GM18507 (cell line): ENCODE measurements at regions not wholly inside any gene's neighbourhood (a gene's known extent, or its start where the extent isn't known, plus 50 kb on each side); places are given as distances from the start of the nearest gene placed in this dataset.
"Not testable (repeated sequence)": the region's sequence is repeated elsewhere in the genome, so short reads cannot be mapped to it uniquely, and the experiment has no call there.

Experiments
- DNase-seq: peaks from one replicate; pipeline ENCODE4 v3.0.0; 2011; ENCODE audit warnings: low read depth; ENCODE audit not compliant: insufficient read length; ENCODE audit errors: extremely low spot score
- FAIRE-seq: peaks from 2 replicates; lab custom pipeline; 2011; peaks lifted over from hg19 to GRCh38; lab: Jason Lieb, UNC

DNA sequence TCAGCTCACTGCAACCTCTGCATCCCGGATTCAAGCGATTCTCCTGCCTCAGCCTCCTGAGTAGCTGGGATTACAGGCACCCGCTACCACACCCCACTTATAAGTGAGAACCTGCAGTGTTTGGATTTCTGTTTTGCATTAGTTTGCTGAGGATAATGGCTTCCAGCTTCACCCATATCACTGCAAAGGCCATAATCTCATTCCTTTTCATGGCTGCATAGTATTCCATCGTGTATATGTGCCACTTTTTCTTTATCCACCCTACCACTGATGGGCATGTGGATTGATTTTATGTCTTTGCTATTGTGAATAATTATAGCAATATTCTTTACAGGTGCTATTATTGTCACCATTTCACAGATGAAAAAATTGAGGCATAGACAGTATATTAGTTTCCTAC is 301.0 kb upstream of the MAF start:
- FAIRE-seq (no peak), DNase-seq (no peak)

DNA sequence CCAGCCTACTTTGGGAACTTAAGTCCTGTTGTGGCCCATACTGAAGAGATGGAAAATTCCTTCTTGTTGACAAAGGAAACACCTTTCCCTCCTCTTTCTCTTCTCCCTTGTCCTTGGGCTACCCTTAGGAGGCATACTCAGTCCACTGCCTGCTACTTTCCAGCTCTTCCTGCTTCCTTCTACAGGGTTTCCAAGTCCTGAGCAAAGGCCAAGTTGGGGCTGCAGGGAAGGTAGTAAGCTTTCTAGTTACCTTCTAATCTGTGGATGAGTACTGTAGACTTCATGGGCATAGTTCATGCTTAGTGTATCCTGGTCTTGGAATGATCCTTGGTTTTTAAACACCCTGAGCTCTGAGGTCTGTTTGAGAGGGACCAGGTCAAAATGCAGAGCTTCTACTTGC is 299.2 kb upstream of the MAF start:
- FAIRE-seq (no peak), DNase-seq (no peak)

DNA sequence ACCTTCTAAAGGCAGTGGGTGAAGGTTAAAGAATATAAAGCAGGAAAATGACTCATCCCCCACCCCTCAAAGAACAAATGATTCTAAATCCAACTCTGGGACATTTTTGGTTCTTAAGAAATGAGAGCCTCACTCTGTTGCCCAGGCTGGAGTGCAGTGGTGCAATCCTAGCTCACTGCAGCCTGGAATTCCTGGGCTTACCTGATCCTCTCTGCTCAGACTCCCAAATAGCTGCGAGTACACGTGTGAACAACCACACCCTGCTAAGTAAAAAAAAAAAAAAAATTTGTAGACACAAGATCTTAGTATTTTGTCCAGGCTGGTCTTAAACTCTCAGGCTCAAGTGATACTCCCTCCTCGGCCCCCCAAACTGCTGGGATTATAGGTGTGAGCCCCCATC is 298.8 kb upstream of the MAF start:
- DNase-seq (no peak), FAIRE-seq (no peak)

DNA sequence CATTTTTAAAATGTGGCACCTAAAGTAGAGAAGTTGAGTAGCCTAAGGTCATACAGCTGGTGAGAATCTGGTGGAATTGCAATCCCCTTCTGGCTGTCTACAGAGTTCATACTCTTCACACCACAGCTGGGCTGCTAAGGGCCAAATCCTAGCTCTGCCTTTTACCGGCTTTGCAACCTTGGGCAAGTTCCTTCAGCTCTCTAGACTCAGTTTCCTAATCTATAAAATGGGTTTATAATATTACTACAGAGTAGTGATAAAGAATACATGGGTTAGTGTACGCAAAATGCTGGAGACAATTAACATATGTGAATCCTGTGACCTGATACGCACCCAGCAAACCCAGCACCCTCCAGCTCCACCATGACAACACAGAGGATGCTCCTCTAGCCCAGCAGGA is 298.2 kb upstream of the MAF start:
- DNase-seq, result no peak
- no peak for FAIRE-seq

DNA sequence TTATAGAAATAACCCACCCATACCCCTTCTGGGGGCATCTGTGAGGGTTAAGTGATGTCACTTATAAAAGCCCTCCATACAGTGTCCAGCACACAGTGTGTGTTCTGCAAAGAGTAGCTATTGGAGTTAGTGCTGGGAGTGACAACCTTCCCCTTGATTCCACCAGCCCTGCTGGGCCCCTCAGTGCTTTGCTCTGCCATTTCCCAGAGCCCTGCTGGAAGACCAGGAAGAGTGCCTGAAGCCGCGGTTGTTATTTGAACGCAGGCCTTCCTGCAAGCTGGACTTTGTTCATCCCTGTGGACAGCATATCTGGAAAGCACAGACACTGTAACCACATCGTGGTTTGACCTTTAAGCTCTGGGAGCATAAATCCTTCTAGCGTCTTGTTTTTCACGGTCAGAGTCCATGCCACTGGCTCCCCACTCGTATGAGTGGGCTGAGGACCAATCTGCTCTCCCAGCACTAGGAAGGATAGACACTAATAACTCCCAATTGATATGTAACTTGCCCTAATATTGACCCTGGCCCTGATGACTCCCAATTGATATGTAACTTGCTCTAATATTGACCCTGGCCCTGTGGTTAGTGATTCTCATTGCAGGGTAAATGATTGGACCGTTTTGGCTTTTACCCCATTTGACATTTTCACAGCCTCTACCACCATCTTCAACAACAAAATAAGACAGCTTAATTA is 297.1 kb upstream of the MAF start:
- DNase-seq, result no peak
- FAIRE-seq, result no peak

DNA sequence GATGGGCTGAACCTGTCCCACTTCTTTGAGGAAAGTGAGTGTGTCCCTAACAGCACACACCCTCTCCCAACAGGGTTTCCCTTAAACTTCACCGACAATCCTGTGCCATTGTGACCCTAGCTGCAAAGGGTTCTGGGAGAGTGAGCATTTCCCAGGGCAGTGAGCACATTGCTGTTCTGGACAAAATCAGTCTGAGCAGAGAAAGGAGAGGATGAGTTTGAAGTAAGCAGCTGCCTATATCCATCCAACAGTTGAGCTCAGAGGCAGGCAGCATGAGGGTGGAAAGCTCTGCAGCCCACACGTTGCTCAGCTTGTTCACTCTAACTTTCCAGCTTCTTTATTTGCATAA is 296.5 kb upstream of the MAF start:
- FAIRE-seq (no peak), DNase-seq (no peak)

DNA sequence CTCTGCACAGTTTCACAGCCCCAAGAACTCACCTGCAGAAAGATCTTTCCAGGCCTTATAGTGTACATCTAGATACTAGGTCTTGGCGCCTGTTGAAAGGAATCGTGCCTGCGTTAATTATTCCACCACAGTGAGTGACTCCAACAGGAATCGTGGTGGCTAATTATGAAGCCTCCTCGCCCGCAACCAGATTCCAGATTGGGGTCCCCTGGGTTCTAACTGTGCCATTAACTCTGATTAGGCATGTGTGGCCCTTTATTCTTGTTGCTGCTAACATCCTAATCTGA is 295.3 kb upstream of the MAF start:
- no peak for DNase-seq
- FAIRE-seq, result no peak

DNA sequence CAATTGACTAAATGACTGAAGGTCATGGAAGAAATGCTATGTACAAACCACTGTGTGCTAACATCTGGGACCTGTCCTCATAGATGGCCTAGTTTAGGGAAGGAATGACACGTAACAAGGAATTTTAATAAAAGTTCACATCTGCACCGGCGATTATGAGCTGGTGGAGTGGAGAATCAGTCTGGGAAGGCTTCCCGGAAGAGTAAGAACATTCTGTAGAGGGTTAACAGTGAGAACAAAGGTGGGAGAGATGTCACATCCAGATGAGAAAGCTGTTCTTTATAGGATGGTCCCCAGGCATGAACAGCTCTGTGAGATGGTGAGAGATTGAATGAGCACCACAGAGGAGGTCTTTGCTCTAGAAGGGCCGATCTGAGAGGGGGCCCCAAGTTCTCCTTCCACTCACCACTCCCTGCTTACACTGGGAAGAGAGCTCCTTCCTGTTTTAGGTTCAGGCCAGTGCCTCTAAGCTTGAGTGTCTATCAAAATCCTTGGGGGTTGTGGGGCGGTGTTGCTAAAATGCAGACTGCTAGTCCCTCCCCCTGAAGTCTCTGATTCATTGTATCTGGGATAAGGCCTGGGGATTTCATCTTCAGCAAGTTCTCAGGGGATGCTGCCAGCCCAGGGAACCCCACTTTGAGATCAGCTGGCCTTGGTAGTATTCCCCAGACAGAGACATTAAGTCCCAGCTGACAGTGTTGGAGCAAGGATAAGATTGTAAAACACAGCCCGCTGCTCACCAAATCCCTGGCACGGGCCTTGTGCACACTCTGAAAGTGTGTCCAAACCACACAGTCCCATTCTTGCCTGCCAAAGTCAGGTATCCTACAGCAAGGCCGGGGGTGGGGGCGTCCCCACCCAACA is 294.7 kb upstream of the MAF start:
- DNase-seq (no peak), FAIRE-seq (no peak)

DNA sequence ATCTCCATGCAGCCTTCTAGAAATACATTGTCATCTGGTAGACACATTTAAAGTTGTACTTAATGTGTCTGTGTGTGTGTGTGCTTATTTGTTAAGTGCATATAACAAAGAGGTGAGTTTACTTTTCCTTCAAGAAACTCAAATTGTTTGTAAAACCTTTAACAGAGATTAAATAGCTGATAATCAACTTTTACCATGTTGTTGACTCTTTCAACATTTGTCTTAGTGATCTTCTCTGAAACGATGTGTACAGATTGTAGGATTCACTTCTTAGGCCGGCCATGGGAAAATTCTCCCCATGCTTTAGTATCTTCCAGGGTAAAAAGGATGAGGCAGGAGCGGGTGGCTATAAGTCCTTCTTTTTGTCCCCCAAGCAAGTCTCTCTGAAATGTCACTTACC is 292.9 kb upstream of the MAF start:
- FAIRE-seq (no peak), DNase-seq (no peak)

DNA sequence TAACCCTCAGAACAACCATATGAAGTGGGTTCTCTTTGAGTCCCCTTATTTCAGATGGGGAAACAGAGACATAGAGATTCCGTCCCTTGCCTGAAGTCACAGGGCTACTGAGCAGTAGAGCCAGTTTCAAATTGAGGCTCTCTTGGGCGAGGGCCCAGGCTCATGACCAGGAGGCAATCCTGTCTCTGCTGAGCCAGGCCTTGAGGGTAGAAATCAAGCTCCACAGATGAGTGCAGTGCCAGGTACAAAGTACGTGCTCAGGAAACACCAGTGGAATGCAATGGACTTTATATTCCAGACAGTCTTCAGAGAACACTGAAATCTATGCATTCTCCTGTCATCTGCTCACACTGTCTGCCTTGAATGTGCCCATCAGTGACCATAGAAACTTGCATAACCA is 291.7 kb upstream of the MAF start:
- no peak for DNase-seq
- FAIRE-seq, result no peak

DNA sequence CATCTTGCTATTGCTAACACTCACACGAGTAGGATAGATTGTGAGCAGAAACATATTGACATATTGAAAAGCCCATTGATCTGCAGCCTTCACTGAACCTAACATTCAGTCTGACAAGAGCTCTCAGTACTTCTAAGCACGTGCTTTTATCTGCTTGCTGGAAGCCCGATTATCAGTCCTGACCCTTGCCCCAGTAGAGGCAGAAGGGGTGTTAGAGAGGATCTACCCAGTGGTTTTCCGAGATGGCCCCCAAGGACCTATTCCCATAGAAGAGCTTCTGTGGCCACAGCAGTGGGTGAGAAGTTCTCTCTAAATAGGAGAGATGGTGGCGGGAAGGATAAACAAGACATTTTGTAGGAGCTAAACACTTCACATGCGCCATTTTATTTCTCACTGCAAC is 290.9 kb upstream of the MAF start:
- no peak for DNase-seq
- no peak for FAIRE-seq

DNA sequence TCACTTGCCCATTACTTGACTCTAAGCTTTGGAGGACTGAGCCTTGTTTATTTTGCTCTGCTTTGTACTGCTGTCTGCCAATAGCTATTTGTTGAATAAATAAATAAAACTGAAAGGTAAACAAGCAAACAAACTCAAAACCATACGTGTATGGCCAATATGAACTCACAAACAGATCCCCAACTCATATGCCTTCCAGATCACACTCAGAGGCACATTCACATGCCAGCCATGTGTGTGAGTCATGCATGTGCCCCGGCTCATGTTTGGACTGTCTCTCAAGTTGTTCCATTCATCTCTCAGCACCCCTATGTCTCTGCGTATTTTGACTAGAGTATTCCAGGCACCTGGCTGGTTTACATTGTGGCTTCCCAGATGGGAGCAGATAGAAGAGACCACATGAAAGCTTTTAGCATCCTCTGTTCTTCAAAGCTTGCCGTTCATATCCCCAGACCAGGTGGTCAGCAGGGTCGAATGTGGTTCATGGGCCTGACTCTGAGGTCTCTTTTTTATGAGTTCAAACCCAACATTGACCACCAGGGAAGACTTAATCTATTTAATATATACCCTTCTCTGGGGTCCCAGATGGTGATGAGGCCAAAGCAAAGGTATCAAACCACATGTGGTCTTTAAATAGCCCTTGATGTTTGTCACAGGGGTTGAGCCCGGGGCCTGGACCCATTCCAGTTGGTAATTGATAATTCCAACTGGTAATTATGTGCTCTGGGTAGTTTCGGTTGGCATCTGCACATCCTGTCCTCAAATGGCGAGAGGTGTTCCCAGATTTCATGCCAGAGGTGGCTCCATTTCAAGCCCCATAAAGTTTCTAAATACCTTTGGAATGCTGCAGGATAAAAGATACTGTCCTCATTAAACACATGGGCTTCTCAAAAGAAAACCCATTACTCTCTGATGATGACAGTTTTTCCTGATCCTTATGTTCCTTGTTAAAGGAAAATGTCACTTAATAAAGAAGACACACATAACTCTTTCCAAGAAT is 287.3 kb upstream of the MAF start:
- no peak for DNase-seq
- no peak for FAIRE-seq

DNA sequence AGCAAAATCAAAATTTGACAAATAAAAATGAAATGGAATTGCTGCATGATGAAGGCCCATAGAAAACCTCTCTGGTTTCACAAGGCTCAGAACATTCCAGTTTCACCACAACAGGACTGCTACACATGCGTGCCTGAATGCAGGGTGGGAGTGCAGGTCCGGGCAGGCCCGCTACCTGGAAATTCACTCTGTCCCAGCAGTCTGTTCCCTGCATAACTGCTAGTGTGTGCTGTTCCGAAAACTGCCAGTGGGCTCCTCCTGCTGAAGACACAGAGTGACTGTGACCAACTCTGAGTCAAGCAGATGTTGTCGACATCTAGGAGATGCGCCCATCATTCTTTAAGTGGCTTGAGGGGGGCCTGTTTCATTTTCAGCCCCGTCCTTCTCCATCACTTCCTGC is 284.8 kb upstream of the MAF start:
- DNase-seq, result no peak
- no peak for FAIRE-seq

DNA sequence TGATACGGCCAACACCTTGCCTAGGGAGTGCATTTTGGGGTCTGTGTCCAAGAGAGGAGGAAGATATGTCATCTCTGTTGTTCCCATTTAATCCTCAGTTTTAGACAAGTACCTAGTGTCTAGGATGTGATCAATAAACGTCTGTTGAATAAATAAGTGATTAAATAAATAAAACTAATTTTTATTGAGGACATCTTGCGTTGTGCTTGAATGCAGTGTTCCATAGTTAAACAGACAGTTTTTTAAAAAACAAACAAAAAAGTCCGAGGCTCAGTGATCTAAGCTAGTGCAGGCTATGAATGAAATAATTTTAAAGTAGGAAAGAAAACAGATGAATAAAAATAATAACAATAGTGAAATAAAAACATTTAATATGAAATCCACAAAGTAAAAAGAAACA is 283.0 kb upstream of the MAF start:
- FAIRE-seq (no peak), DNase-seq (no peak)

DNA sequence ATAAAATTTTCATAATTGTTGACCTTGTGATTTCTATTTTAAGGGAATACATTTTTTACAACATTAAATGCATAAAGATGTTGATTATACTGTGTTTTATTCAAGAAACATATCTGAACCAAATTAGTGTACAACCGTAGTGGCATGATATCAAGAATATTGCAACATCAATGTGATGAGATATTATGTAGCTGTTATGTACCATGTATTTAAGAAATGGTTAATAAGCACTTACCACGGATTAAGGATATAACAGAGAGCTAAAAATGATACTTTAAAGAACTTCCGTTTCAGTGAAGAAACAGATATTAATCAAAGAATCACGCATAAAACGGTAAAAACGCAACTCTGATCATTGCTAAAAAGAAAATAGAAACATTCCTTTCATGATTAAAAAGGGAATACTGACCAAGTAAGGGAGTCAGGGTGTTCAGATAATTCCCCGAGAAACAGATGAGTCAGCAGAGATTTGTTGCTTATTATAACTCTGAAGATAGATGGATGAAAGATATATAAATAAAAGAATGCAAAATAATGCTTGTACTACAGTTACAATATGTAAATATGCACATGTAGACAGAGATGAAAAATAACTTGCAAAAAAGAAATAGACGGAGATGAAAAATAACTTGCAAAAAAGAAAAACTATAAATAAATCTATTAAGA is 281.9 kb upstream of the MAF start:
- no peak for DNase-seq
- no peak for FAIRE-seq

DNA sequence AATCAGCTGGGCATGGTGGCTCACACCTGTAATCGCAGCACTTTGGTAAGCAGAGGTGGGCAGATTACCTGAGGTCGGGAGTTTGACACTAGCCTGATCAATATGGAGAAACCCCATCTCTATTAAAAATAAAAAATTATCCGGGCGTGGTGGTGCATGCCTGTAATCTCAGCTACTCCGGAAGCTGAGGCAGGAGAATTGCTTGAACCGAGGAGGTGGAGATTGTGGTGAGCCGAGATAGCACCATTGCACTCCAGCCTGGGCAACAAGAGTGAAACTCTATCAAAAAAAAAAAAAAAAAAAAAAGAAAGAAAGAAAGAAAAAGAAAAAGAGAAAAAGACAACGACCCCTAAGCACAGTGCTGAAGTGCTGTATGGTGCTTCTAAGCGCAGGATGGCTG is 280.6 kb upstream of the MAF start:
- DNase-seq, FAIRE-seq: not testable (repeated sequence)

DNA sequence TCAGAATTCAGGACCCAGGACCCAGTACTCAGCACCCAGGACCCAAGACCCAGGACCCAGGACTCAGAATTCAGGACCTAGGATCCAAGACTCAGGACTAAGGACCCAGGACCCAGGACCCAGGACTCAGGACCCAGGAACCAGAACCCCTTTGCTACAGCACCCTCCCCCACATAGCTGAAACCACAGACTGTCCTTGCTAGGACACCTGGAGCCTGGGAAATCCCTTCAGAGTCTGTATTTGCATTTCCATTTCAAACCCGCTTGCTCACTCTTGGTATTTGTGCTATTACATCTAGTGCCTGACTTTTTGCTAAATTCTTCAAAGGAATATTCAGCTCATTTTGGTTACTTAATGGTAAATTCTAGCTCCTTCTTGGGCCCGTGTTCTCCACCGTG is 275.8 kb upstream of the MAF start:
- FAIRE-seq (no peak), DNase-seq (no peak)

DNA sequence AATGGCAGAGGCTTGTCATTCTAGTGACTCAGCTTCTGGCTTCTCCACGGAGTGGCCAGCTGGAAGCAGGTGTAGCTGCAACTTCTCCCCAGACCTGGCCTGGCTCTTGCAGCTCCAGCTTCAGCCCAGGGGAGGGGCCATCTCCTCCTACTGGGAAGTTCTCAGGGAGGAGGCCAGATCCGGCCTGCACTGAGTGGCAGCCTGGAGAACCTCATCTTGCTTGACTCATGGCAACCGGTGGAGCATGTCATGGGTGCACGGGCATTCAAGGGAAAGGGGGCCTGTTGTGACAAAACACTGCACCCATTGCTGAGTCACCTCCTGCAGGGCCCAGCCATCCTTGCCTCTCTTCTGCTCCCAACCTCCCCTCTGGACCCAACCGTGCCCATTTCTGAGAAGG is 273.9 kb upstream of the MAF start:
- DNase-seq (no peak), FAIRE-seq (no peak)

DNA sequence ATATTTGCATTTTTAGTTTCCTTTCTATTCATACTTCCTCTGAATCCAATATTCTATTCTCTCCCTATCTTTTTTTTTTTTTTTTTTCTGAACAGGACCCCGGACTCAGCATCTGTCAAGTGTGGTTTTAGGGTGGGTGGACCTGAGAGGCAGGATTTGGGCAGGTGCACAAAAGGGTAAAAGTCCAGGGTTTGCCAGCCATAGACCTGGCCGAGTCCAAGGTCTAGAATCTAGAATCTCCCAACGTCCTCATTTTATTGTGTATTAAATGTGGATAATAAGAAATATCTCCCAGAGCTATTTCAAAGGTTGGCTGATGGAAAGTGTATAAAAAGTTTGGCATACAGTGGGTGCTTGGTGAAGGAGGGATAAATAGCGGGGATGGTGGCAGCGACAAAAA is 273.3 kb upstream of the MAF start:
- FAIRE-seq, result no peak
- no peak for DNase-seq

DNA sequence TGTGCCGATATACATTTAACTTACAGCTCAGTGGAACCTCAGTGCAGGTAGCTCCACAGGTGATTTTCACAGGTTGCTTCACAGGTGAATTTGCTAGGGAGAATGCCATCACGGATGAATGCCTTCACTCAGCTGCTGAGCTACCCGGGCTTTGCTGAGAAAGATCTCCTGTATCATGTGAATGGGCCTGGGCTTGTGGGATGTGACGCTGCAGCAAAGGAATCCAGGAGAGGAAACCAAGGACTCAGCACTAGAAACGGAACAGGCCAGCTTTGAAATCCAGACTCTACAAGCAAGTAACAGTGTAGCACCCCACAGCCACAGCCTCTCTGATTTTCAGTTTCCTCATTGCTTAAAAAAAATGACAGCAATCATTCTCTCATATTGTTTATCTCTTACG is 271.4 kb upstream of the MAF start:
- no peak for FAIRE-seq
- DNase-seq, result no peak
